Hepatocyte (in vitro differentiated cells): ENCODE measurements at regions not wholly inside any gene's neighbourhood (a gene's known extent, or its start where the extent isn't known, plus 50 kb on each side); places are given as distances from the start of the nearest gene placed in this dataset.

ENCODE experiments used
- DNase-seq: peaks from one replicate; pipeline ENCODE4 v3.0.0-alpha.2; 2016; ENCODE audit warnings: low spot score
- H2AFZ ChIP-seq: fragments of 200-600 bp; sonication (generic); 2 replicates; pipeline ENCODE4 v1.6.0; 2016; ENCODE audit warnings: antibody characterized with exemption, mild to moderate bottlenecking
- H3K27ac ChIP-seq: fragments of 200-600 bp; sonication (generic); 2 replicates; pipeline ENCODE4 v1.5.1; 2016; ENCODE audit warnings: mild to moderate bottlenecking
- H3K27me3 ChIP-seq: fragments of 200-600 bp; sonication (generic); 2 replicates; pipeline ENCODE4 v1.6.1; 2016
- H3K36me3 ChIP-seq: fragments of 200-600 bp; sonication (generic); replicated peaks from 2 replicates; pipeline ENCODE4 v1.5.1; 2016; ENCODE audit warnings: low read depth; ENCODE audit not compliant: insufficient read depth
- H3K4me1 ChIP-seq: fragments of 200-600 bp; sonication (generic); 2 replicates; pipeline ENCODE4 v1.5.1; 2016; ENCODE audit warnings: mild to moderate bottlenecking, moderate library complexity; ENCODE audit not compliant: insufficient read depth
- H3K4me2 ChIP-seq: fragments of 200-600 bp; sonication (generic); 2 replicates; pipeline ENCODE4 v1.6.0; 2016
- H3K4me3 ChIP-seq: fragments of 200-600 bp; sonication (generic); 2 replicates; pipeline ENCODE4 v1.5.1; 2016; ENCODE audit warnings: mild to moderate bottlenecking
- H3K79me2 ChIP-seq: fragments of 200-600 bp; sonication (generic); 2 replicates; pipeline ENCODE4 v1.6.0; 2017; ENCODE audit warnings: mild to moderate bottlenecking
- H3K9me2 ChIP-seq: fragments of 200-600 bp; sonication (generic); replicated peaks from 2 replicates; pipeline ENCODE4 v1.6.0; 2017; ENCODE audit warnings: mild to moderate bottlenecking; ENCODE audit not compliant: insufficient read depth
- H3K9me3 ChIP-seq: fragments of 200-600 bp; sonication (generic); 2 replicates; pipeline ENCODE4 v1.5.1; 2016; ENCODE audit warnings: low read depth, mild to moderate bottlenecking
- H4K20me1 ChIP-seq: fragments of 200-600 bp; sonication (generic); 2 replicates; pipeline ENCODE4 v1.6.0; 2016; ENCODE audit warnings: mild to moderate bottlenecking; ENCODE audit not compliant: insufficient read depth, poor library complexity, severe bottlenecking
- EZH2 ChIP-seq: fragments of 200-600 bp; sonication (generic); IDR thresholded peaks from 2 replicates; pipeline ENCODE4 v1.6.1; 2016; ENCODE audit warnings: antibody characterized with exemption, mild to moderate bottlenecking, borderline replicate concordance
- EZH2phosphoT487 ChIP-seq: fragments of 200-600 bp; sonication (generic); IDR thresholded peaks from one replicate; pipeline ENCODE4 v1.6.1; 2018; ENCODE audit warnings: antibody characterized with exemption, mild to moderate bottlenecking, low read depth, moderate library complexity; ENCODE audit not compliant: unreplicated experiment, severe bottlenecking
- WGBS: methylation state at CpG from one replicate; pipeline ENCODE4 v1.1.6; 2016; ENCODE audit warnings: low lambda C conversion rate; ENCODE audit errors: missing lambda C conversion rate; 5-methylcytosine and 5-hydroxymethylcytosine counted together
- TF ChIP-seq, protein P1 (sequence below): fragments of 200-600 bp; sonication (generic); IDR thresholded peaks from 2 replicates; pipeline ENCODE4 v1.5.1; 2016; ENCODE audit warnings: antibody characterized with exemption, mild to moderate bottlenecking; ENCODE audit not compliant: poor library complexity

DNA sequence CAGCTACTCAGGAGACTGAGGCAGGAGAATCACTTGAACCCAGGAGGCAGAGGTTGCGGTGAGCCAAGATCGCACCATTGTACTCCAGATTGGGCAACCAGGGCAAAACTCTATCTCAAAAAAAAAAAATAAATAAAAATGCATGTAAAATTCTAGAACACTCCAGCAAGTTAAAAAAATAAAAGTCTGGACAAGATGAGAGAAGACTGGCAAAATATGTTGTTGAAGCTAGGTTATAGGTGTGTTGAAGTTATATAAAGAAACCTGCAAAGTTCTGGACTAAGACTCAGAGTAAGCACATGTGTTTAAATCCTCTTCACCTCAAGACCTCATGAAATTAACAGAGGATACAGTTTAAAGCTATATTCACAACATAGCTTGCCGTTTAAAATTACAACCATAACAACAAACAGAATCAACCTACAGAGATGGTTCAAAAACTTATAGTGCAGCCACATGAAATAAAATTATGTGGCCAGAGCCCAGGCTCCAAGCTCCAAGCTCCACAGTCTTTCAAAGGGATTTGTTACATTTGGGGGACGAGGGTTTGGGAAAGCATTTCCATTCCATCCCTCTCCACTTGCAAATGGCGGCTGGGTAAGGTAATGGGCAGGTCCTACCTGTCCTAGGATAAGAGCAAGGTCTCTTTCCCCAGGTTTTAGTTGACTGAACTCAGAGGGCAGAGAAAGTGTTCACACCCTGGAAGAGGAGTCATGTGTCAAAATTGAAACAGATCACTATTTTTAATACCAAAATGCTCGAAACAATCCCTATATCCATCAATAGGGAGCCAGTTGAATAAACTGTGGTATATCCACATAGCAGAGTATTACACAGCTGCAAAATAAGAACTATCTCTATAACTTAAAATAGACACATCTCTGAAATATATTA, 59.9 kb upstream of the MYCN start:
- H3K79me2 ChIP-seq = no peaks in the 10 kb centered on the region
- H3K4me3 ChIP-seq = no peak overlapping the region
- H4K20me1 ChIP-seq = no peaks in the 10 kb centered on the region
- H3K27ac ChIP-seq = no peak overlapping the region
- no peaks in the 10 kb centered on the region for H3K36me3 ChIP-seq
- H3K4me2 ChIP-seq = no peak overlapping the region
- no peaks in the 10 kb centered on the region for H3K9me3 ChIP-seq
- peaks cover 4% of the 10 kb centered on the region for H3K4me1 ChIP-seq
- no peaks in the 10 kb centered on the region for H3K27me3 ChIP-seq
- no peak for DNase-seq
- WGBS = 95% methylated on average over 6 of the region's 6 CpGs
- no peak overlapping the region for H2AFZ ChIP-seq
- TF ChIP-seq, protein P1, sequence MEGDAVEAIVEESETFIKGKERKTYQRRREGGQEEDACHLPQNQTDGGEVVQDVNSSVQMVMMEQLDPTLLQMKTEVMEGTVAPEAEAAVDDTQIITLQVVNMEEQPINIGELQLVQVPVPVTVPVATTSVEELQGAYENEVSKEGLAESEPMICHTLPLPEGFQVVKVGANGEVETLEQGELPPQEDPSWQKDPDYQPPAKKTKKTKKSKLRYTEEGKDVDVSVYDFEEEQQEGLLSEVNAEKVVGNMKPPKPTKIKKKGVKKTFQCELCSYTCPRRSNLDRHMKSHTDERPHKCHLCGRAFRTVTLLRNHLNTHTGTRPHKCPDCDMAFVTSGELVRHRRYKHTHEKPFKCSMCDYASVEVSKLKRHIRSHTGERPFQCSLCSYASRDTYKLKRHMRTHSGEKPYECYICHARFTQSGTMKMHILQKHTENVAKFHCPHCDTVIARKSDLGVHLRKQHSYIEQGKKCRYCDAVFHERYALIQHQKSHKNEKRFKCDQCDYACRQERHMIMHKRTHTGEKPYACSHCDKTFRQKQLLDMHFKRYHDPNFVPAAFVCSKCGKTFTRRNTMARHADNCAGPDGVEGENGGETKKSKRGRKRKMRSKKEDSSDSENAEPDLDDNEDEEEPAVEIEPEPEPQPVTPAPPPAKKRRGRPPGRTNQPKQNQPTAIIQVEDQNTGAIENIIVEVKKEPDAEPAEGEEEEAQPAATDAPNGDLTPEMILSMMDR = no peak
- H3K9me2 ChIP-seq = no peaks in the 10 kb centered on the region

DNA sequence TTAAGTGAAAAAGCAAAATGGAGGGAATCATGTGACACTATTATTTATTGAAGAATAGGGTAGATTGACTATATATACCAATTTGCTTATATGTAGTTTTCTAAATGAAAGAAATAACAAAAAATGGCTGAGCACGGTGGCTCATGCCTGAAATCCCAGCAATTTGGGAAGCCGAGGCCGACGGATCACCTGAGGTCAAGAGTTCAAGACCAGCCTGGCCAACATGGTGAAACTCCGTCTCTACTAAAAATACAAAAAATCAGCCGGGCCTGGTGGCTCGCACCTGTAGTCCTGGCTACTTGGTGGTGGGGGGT, 59.3 kb upstream of the MYCN start:
- H3K79me2 ChIP-seq = no peaks in the 10 kb centered on the region
- no peaks in the 10 kb centered on the region for H3K9me2 ChIP-seq
- H2AFZ ChIP-seq = no peak overlapping the region
- H3K4me2 ChIP-seq = no peak overlapping the region
- no peaks in the 10 kb centered on the region for H3K27me3 ChIP-seq
- no peak overlapping the region for H3K4me3 ChIP-seq
- no peaks in the 10 kb centered on the region for H3K9me3 ChIP-seq
- H3K4me1 ChIP-seq = peaks cover under 1% of the 10 kb centered on the region
- 77% methylated on average over 7 of the region's 7 CpGs for WGBS
- H3K36me3 ChIP-seq = no peaks in the 10 kb centered on the region
- no peak for TF ChIP-seq EZH2
- no peak for TF ChIP-seq EZH2phosphoT487
- TF ChIP-seq, protein P1 = no peak
- no peaks in the 10 kb centered on the region for H4K20me1 ChIP-seq
- H3K27ac ChIP-seq = no peak overlapping the region
- DNase-seq = no peak

DNA sequence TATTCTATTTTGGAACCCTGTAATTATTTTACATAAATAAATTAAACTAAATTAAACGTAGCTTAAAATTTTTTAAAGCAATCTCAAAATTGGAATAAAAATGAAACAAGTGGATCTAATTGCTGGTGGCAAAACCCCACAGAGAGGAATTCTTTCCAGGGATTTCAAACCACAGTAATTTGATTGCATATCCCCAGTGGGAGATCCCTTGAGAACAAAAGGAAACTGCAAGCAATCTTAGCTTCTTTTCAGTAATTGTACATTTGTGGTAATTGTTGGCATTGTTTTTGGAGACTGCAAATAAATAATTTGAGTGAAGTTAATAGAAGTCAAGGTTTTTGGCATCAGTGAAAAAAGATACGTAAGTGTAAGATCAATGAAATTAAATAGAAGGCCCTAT, 58.7 kb upstream of the MYCN start:
- Histone ChIP-seq H3K27ac (no peak overlapping the region), H3K9me3 (no peaks in the 10 kb centered on the region), H4K20me1 (no peaks in the 10 kb centered on the region), H3K27me3 (no peaks in the 10 kb centered on the region), H3K4me3 (no peak overlapping the region), H3K4me2 (no peak overlapping the region), H2AFZ (no peak overlapping the region), H3K9me2 (no peaks in the 10 kb centered on the region), H3K79me2 (no peaks in the 10 kb centered on the region), H3K4me1 (no peaks in the 10 kb centered on the region), H3K36me3 (no peaks in the 10 kb centered on the region)
- 79% methylated on average over 2 of the region's 2 CpGs for WGBS
- TF ChIP-seq EZH2 = no peak
- TF ChIP-seq EZH2phosphoT487 = no peak
- TF ChIP-seq, protein P1 = no peak
- no peak for DNase-seq
